WTC11 (cell line): ENCODE measurements at regions not wholly inside any gene's neighbourhood (a gene's known extent, or its start where the extent isn't known, plus 50 kb on each side); places are given as distances from the start of the nearest gene placed in this dataset.

Experiments used
- ATAC-seq: fragments of 200-7000 bp; cut with Tn5 transposase; 2 replicates; pipeline ENCODE4 v1.10.0; 2021; ENCODE audit warnings: mild to moderate bottlenecking, moderate library complexity
- CTCF ChIA-PET: fragments of 300-600 bp; sonication (Branson Sonifier 250); formaldehyde crosslinking; loops from one replicate; lab custom pipeline; 2021; ENCODE audit warnings: antibody characterized with exemption; lab: Charles Lee
- POLR2A ChIA-PET: fragments of 350-600 bp; sonication (Branson Sonifier 250); formaldehyde crosslinking; loops from one replicate; lab custom pipeline; 2021; ENCODE audit warnings: antibody characterized with exemption; lab: Charles Lee
- DNase-seq: peaks from one replicate; pipeline ENCODE4 v3.0.0; 2021; ENCODE audit warnings: low spot score
- H3K27ac Mint-ChIP-seq: 2 replicates; pipeline ENCODE4 v1.8.0; 2021; ENCODE audit warnings: mixed read lengths
- H3K27me3 Mint-ChIP-seq: 2 replicates; pipeline ENCODE4 v1.8.0; 2021; ENCODE audit warnings: low read depth, mild to moderate bottlenecking, moderate library complexity, mixed read lengths
- H3K36me3 Mint-ChIP-seq: 2 replicates; pipeline ENCODE4 v1.8.0; 2021; ENCODE audit warnings: mixed read lengths
- H3K4me1 Mint-ChIP-seq: 2 replicates; pipeline ENCODE4 v1.8.0; 2022; ENCODE audit warnings: mixed read lengths
- H3K4me3 Mint-ChIP-seq: 2 replicates; pipeline ENCODE4 v1.8.0; 2021; ENCODE audit warnings: mild to moderate bottlenecking, moderate library complexity, mixed read lengths
- H3K9me3 Mint-ChIP-seq: 2 replicates; pipeline ENCODE4 v1.8.0; 2021; ENCODE audit warnings: mixed read lengths
- ETV6 ChIP-seq: sonication (generic); formaldehyde crosslinking; IDR thresholded peaks from 2 replicates; pipeline ENCODE4 v1.8.1; 2022; ENCODE audit warnings: mild to moderate bottlenecking, missing genetic modification reagents
- FOXJ3 ChIP-seq: sonication (generic); formaldehyde crosslinking; IDR thresholded peaks from 2 replicates; pipeline ENCODE4 v1.9.0; 2021; ENCODE audit warnings: missing genetic modification reagents, mild to moderate bottlenecking, borderline replicate concordance
- GABPB1 ChIP-seq: sonication (generic); formaldehyde crosslinking; IDR thresholded peaks from 2 replicates; pipeline ENCODE4 v1.8.1; 2023; ENCODE audit warnings: mild to moderate bottlenecking, missing genetic modification reagents
- GTF2I ChIP-seq: fragments of 250-450 bp; sonication (Bioruptor Pico); conservative IDR thresholded peaks from 2 replicates; pipeline ENCODE4 v1.4.0; 2021; ENCODE audit warnings: mild to moderate bottlenecking
- JUN ChIP-seq: sonication (generic); formaldehyde crosslinking; IDR thresholded peaks from 2 replicates; pipeline ENCODE4 v1.8.0; 2023; ENCODE audit warnings: mild to moderate bottlenecking, missing genetic modification reagents
- KAT7 ChIP-seq: sonication (generic); formaldehyde crosslinking; IDR thresholded peaks from 2 replicates; pipeline ENCODE4 v1.8.1; 2023; ENCODE audit warnings: missing genetic modification reagents, mild to moderate bottlenecking, borderline replicate concordance
- MXD4 ChIP-seq: fragments of 250-450 bp; sonication (Bioruptor Pico); IDR thresholded peaks from 2 replicates; pipeline ENCODE4 v1.8.0; 2021; ENCODE audit warnings: mild to moderate bottlenecking, moderate library complexity, borderline replicate concordance
- MYBL2 ChIP-seq: sonication (generic); formaldehyde crosslinking; IDR thresholded peaks from 2 replicates; pipeline ENCODE4 v1.8.1; 2023; ENCODE audit warnings: mild to moderate bottlenecking, moderate library complexity, missing genetic modification reagents
- SMAD3 ChIP-seq: sonication (generic); formaldehyde crosslinking; IDR thresholded peaks from 2 replicates; pipeline ENCODE4 v1.8.0; 2022; ENCODE audit warnings: missing genetic modification reagents, mild to moderate bottlenecking, borderline replicate concordance
- TEAD4 ChIP-seq: sonication (generic); formaldehyde crosslinking; IDR thresholded peaks from 2 replicates; pipeline ENCODE4 v1.8.0; 2022; ENCODE audit warnings: mild to moderate bottlenecking, missing genetic modification reagents
- ZBTB21 ChIP-seq: sonication (generic); formaldehyde crosslinking; IDR thresholded peaks from 2 replicates; pipeline ENCODE4 v1.8.1; 2023; ENCODE audit warnings: mild to moderate bottlenecking, missing genetic modification reagents, borderline replicate concordance
- ZNF232 ChIP-seq: sonication (generic); formaldehyde crosslinking; IDR thresholded peaks from 2 replicates; pipeline ENCODE4 v1.8.0; 2022; ENCODE audit warnings: mild to moderate bottlenecking, missing genetic modification reagents
- ZNF317 ChIP-seq: sonication (generic); formaldehyde crosslinking; IDR thresholded peaks from 2 replicates; pipeline ENCODE4 v1.8.1; 2023; ENCODE audit warnings: low read depth, mild to moderate bottlenecking, moderate library complexity, missing genetic modification reagents, borderline replicate concordance
- ZNF416 ChIP-seq: fragments of 250-450 bp; sonication (Bioruptor Pico); IDR thresholded peaks from 2 replicates; pipeline ENCODE4 v1.9.0; 2021; ENCODE audit warnings: mild to moderate bottlenecking, inconsistent platforms
- ZNF423 ChIP-seq: fragments of 250-450 bp; sonication (Bioruptor Pico); IDR thresholded peaks from 2 replicates; pipeline ENCODE4 v2.1.2; 2022; ENCODE audit warnings: mild to moderate bottlenecking, moderate library complexity
- TF ChIP-seq, protein P1 (sequence below): sonication (generic); formaldehyde crosslinking; conservative IDR thresholded peaks from 2 replicates; pipeline ENCODE4 v1.8.1; 2023; ENCODE audit warnings: mild to moderate bottlenecking, low read depth, missing genetic modification reagents, moderate library complexity
- TF ChIP-seq, protein P2 (sequence below): sonication (generic); formaldehyde crosslinking; IDR thresholded peaks from 2 replicates; pipeline ENCODE4 v1.8.1; 2022; ENCODE audit warnings: low read depth, mild to moderate bottlenecking, moderate library complexity, missing genetic modification reagents, borderline replicate concordance
- TF ChIP-seq, protein P3 (sequence below): sonication (generic); formaldehyde crosslinking; IDR thresholded peaks from 2 replicates; pipeline ENCODE4 v1.8.0; 2022; ENCODE audit warnings: mild to moderate bottlenecking, missing genetic modification reagents
- TF ChIP-seq, protein P4 (sequence below): sonication (generic); formaldehyde crosslinking; IDR thresholded peaks from 2 replicates; pipeline ENCODE4 v1.8.1; 2023; ENCODE audit warnings: mild to moderate bottlenecking, missing genetic modification reagents
- TF ChIP-seq, protein P5 (sequence below): sonication (generic); formaldehyde crosslinking; IDR thresholded peaks from 2 replicates; pipeline ENCODE4 v1.8.1; 2023; ENCODE audit warnings: mild to moderate bottlenecking, missing genetic modification reagents, moderate library complexity

DNA sequence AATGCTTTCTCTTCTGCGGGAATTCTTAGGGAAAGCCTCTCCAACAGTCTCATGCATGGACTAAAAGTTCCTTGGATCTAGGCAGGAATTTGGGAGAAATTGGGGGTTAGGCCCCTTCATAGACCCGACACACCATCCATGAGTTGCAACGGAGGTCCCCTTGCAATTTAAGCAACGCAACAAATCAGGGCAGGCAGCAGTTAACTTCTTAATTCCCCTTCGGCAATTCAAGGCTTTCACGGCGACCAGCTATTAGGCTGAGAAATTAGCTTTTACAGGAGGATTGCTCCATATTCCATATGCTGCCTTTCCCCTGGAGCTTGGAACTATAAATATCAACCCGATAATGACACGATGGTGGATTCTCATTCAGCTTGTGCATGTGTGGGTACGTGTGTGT, 241.0 kb downstream of the SHOX start:
- peak overlapping the region; percentile 13 for H3K27ac Mint-ChIP-seq
- POLR2A ChIA-PET = no interaction called here
- TF ChIP-seq ZNF423 (CRISPR knock-in tag) = no peak
- TF ChIP-seq JUN = no peak
- no peak for TF ChIP-seq MYBL2 (CRISPR knock-in tag)
- no peak for TF ChIP-seq TEAD4 (CRISPR knock-in tag)
- no peak for TF ChIP-seq ZBTB21 (CRISPR knock-in tag)
- no peak for TF ChIP-seq ZNF317 (CRISPR knock-in tag)
- TF ChIP-seq, protein P1, sequence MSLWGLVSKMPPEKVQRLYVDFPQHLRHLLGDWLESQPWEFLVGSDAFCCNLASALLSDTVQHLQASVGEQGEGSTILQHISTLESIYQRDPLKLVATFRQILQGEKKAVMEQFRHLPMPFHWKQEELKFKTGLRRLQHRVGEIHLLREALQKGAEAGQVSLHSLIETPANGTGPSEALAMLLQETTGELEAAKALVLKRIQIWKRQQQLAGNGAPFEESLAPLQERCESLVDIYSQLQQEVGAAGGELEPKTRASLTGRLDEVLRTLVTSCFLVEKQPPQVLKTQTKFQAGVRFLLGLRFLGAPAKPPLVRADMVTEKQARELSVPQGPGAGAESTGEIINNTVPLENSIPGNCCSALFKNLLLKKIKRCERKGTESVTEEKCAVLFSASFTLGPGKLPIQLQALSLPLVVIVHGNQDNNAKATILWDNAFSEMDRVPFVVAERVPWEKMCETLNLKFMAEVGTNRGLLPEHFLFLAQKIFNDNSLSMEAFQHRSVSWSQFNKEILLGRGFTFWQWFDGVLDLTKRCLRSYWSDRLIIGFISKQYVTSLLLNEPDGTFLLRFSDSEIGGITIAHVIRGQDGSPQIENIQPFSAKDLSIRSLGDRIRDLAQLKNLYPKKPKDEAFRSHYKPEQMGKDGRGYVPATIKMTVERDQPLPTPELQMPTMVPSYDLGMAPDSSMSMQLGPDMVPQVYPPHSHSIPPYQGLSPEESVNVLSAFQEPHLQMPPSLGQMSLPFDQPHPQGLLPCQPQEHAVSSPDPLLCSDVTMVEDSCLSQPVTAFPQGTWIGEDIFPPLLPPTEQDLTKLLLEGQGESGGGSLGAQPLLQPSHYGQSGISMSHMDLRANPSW (CRISPR knock-in tag) = no peak
- TF ChIP-seq, protein P2, sequence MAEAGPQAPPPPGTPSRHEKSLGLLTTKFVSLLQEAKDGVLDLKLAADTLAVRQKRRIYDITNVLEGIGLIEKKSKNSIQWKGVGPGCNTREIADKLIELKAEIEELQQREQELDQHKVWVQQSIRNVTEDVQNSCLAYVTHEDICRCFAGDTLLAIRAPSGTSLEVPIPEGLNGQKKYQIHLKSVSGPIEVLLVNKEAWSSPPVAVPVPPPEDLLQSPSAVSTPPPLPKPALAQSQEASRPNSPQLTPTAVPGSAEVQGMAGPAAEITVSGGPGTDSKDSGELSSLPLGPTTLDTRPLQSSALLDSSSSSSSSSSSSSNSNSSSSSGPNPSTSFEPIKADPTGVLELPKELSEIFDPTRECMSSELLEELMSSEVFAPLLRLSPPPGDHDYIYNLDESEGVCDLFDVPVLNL (CRISPR knock-in tag) = no peak
- TF ChIP-seq GABPB1 (CRISPR knock-in tag) = no peak
- TF ChIP-seq MXD4 (CRISPR knock-in tag) = no peak
- no peak for TF ChIP-seq GTF2I (CRISPR knock-in tag)
- TF ChIP-seq ZNF232 (CRISPR knock-in tag) = no peak
- TF ChIP-seq FOXJ3 (CRISPR knock-in tag) = no peak
- TF ChIP-seq, protein P3, sequence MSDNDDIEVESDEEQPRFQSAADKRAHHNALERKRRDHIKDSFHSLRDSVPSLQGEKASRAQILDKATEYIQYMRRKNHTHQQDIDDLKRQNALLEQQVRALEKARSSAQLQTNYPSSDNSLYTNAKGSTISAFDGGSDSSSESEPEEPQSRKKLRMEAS (CRISPR knock-in tag) = no peak
- TF ChIP-seq SMAD3 (CRISPR knock-in tag) = no peak
- no peak for TF ChIP-seq ETV6
- TF ChIP-seq KAT7 = no peak
- TF ChIP-seq, protein P4, sequence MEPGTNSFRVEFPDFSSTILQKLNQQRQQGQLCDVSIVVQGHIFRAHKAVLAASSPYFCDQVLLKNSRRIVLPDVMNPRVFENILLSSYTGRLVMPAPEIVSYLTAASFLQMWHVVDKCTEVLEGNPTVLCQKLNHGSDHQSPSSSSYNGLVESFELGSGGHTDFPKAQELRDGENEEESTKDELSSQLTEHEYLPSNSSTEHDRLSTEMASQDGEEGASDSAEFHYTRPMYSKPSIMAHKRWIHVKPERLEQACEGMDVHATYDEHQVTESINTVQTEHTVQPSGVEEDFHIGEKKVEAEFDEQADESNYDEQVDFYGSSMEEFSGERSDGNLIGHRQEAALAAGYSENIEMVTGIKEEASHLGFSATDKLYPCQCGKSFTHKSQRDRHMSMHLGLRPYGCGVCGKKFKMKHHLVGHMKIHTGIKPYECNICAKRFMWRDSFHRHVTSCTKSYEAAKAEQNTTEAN (CRISPR knock-in tag) = no peak
- TF ChIP-seq, protein P5, sequence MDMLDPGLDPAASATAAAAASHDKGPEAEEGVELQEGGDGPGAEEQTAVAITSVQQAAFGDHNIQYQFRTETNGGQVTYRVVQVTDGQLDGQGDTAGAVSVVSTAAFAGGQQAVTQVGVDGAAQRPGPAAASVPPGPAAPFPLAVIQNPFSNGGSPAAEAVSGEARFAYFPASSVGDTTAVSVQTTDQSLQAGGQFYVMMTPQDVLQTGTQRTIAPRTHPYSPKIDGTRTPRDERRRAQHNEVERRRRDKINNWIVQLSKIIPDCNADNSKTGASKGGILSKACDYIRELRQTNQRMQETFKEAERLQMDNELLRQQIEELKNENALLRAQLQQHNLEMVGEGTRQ (CRISPR knock-in tag) = no peak
- TF ChIP-seq, all 79 proteins: peak for 0
- CTCF ChIA-PET = no interaction called here
- Mint-ChIP-seq H3K27me3 (no peaks in the 10 kb centered on the region), H3K36me3 (no peaks in the 10 kb centered on the region), H3K9me3 (peaks cover 12% of the 10 kb centered on the region), H3K4me3 (no peak overlapping the region), H3K4me1 (peaks cover 9% of the 10 kb centered on the region)
- no peak for DNase-seq
- ATAC-seq = no peak

DNA sequence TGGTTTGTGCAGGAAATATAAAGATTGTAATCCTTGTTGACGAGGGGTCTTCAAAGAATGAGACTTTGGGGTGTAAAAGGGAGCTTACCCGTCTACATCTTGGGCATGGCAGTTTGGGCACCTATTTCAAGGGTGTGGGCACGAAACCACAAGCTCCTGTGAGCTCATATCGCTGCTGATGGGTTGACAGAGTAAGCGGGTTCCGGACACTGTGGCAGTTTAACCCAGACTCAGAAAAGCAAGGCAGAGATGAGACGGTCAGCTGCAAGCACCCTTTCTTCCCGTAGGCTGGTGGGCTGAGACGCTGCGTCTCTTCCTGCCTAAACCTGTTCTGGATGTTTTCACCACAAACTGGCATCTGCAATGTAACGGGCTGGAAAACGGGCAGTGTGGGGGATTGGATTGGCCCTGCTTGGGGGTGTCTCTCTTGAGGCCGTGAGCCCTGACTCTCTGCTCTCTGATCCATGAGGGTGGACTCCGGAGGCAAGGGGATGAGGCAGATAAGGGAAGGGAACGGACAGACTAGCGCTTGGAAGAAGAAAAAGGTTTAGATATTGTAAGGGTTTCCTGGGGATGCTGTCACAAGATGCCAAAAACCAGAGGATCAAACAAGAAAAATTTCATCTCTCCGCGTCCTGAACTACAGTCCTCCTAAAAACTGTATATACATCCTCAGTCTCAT, 237.5 kb downstream of the SHOX start:
- Mint-ChIP-seq H3K27ac (no peak overlapping the region), H3K27me3 (no peaks in the 10 kb centered on the region)
- no peak for TF ChIP-seq ZNF416 (CRISPR knock-in tag)
- no peak for TF ChIP-seq ZNF423 (CRISPR knock-in tag)
- TF ChIP-seq, protein P4 (CRISPR knock-in tag) = no peak
- TF ChIP-seq, all 79 proteins: peak for 0
- H3K9me3 Mint-ChIP-seq = peaks cover 12% of the 10 kb centered on the region
- H3K4me1 Mint-ChIP-seq = peaks cover 9% of the 10 kb centered on the region
- ChIA-PET POLR2A (no interaction called here), CTCF (no interaction called here)
- H3K36me3 Mint-ChIP-seq = no peaks in the 10 kb centered on the region
- no peak for ATAC-seq
- no peak overlapping the region for H3K4me3 Mint-ChIP-seq
- DNase-seq = no peak
